ENCODE measurements at regions not wholly inside any gene's neighbourhood (a gene's known extent, or its start where the extent isn't known, plus 50 kb on each side); places are given as distances from the start of the nearest gene placed in this dataset.

DNA sequence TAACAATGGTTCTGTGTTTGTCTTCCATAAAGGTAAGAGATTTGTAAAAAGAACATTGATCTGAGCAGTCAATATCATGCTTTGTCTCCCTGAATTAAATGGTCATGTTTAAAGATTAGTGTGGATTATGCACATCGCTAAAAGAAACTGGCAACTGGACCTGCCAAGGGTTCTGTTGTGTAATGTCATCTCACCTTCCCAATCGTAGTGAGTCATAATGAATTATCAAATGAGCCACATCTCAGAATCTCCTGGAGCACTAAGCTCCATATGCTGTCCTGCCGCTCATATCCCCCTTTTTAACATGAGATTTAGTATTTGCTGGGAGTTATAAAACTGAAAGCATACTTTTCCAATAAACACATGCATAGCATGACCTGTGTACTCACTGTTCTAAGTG is 187.0 kb upstream of the OPRM1 start:
- Histone ChIP-seq H3K36me3 (ENCODE audit: control insufficient read depth in 4 of 4, insufficient read depth in 3 of 4, low read depth in 1 of 4, low read length in 3 of 4) (no peaks in the 10 kb centered on the region), H3K27me3 (ENCODE audit: control insufficient read depth in 4 of 4, insufficient read depth in 4 of 4, low read length in 3 of 4) (no peaks in the 10 kb centered on the region), H3K9me3 (ENCODE audit: control insufficient read depth in 4 of 4, low read length in 3 of 4) (no peaks in the 10 kb centered on the region), H3K4me3 (ENCODE audit: low read depth in 1 of 3, low read length in 3 of 3) (no peak overlapping the region), H3K9ac (ENCODE audit: low read depth in 1 of 2, low read length in 2 of 2) (no peak overlapping the region), H3K4me1 (ENCODE audit: control insufficient read depth in 4 of 4, insufficient read depth in 4 of 4, low read length in 3 of 4) (no peaks in the 10 kb centered on the region), H3K27ac (ENCODE audit: low read depth in 1 of 2, low read length in 2 of 2) (no peak overlapping the region)
- TF ChIP-seq EGR1 (IDR thresholded peaks at IDR 0.05; ENCODE audit: low read depth in 2 of 2) (no peak), ZBTB33 (IDR thresholded peaks at IDR 0.05) (no peak), JUND (IDR thresholded peaks at IDR 0.05) (no peak), RAD21 (IDR thresholded peaks at IDR 0.05) (no peak), NR2F2 (IDR thresholded peaks at IDR 0.05) (no peak), TAF1 (conservative IDR thresholded peaks at IDR 0.05) (no peak), HNF4A (conservative IDR thresholded peaks at IDR 0.05) (no peak), SP1 (IDR thresholded peaks at IDR 0.05) (no peak), RXRA (IDR thresholded peaks at IDR 0.05) (no peak)
- TF ChIP-seq, protein P1, sequence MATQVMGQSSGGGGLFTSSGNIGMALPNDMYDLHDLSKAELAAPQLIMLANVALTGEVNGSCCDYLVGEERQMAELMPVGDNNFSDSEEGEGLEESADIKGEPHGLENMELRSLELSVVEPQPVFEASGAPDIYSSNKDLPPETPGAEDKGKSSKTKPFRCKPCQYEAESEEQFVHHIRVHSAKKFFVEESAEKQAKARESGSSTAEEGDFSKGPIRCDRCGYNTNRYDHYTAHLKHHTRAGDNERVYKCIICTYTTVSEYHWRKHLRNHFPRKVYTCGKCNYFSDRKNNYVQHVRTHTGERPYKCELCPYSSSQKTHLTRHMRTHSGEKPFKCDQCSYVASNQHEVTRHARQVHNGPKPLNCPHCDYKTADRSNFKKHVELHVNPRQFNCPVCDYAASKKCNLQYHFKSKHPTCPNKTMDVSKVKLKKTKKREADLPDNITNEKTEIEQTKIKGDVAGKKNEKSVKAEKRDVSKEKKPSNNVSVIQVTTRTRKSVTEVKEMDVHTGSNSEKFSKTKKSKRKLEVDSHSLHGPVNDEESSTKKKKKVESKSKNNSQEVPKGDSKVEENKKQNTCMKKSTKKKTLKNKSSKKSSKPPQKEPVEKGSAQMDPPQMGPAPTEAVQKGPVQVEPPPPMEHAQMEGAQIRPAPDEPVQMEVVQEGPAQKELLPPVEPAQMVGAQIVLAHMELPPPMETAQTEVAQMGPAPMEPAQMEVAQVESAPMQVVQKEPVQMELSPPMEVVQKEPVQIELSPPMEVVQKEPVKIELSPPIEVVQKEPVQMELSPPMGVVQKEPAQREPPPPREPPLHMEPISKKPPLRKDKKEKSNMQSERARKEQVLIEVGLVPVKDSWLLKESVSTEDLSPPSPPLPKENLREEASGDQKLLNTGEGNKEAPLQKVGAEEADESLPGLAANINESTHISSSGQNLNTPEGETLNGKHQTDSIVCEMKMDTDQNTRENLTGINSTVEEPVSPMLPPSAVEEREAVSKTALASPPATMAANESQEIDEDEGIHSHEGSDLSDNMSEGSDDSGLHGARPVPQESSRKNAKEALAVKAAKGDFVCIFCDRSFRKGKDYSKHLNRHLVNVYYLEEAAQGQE (IDR thresholded peaks at IDR 0.05), result no peak
- TF ChIP-seq, protein P2, sequence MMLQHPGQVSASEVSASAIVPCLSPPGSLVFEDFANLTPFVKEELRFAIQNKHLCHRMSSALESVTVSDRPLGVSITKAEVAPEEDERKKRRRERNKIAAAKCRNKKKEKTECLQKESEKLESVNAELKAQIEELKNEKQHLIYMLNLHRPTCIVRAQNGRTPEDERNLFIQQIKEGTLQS (IDR thresholded peaks at IDR 0.05), result no peak
- 81% methylated on average over 3 of the region's 3 CpGs for WGBS
- DNase-seq (ENCODE audit: low spot score), result no peak

- no peak overlapping the region for H3K27ac ChIP-seq (ENCODE audit: low read depth in 1 of 2, low read length in 2 of 2)
- H3K4me3 ChIP-seq (ENCODE audit: low read depth in 1 of 3, low read length in 3 of 3), result no peak overlapping the region
- no peak for DNase-seq (ENCODE audit: low spot score)
- no peak for TF ChIP-seq NR2F2 (IDR thresholded peaks at IDR 0.05)
- TF ChIP-seq JUND (IDR thresholded peaks at IDR 0.05), result no peak
- TF ChIP-seq FOXA2 (IDR thresholded peaks at IDR 0.05), result no peak
- TF ChIP-seq HNF4G (IDR thresholded peaks at IDR 0.05), result no peak
- TF ChIP-seq RAD21 (IDR thresholded peaks at IDR 0.05), result no peak
- TF ChIP-seq, protein P2 (IDR thresholded peaks at IDR 0.05), result no peak
- TF ChIP-seq RXRA (IDR thresholded peaks at IDR 0.05), result no peak
- TF ChIP-seq ZBTB33 (IDR thresholded peaks at IDR 0.05), result no peak
- TF ChIP-seq GABPA (IDR thresholded peaks at IDR 0.05 in 1 of 2, conservative IDR thresholded peaks at IDR 0.05 in 1 of 2), result no peak
- TF ChIP-seq, protein P1 (IDR thresholded peaks at IDR 0.05), result no peak
- no peak for TF ChIP-seq FOXA1 (IDR thresholded peaks at IDR 0.05)
- no peak for TF ChIP-seq YY1 (IDR thresholded peaks at IDR 0.05)
- TF ChIP-seq SP1 (IDR thresholded peaks at IDR 0.05), result no peak
- TF ChIP-seq, protein P3, sequence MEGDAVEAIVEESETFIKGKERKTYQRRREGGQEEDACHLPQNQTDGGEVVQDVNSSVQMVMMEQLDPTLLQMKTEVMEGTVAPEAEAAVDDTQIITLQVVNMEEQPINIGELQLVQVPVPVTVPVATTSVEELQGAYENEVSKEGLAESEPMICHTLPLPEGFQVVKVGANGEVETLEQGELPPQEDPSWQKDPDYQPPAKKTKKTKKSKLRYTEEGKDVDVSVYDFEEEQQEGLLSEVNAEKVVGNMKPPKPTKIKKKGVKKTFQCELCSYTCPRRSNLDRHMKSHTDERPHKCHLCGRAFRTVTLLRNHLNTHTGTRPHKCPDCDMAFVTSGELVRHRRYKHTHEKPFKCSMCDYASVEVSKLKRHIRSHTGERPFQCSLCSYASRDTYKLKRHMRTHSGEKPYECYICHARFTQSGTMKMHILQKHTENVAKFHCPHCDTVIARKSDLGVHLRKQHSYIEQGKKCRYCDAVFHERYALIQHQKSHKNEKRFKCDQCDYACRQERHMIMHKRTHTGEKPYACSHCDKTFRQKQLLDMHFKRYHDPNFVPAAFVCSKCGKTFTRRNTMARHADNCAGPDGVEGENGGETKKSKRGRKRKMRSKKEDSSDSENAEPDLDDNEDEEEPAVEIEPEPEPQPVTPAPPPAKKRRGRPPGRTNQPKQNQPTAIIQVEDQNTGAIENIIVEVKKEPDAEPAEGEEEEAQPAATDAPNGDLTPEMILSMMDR (IDR thresholded peaks at IDR 0.05; ENCODE audit: low read depth, low read length, missing input control), result no peak
- H3K36me3 ChIP-seq (ENCODE audit: control insufficient read depth in 4 of 4, insufficient read depth in 3 of 4, low read depth in 1 of 4, low read length in 3 of 4), result no peaks in the 10 kb centered on the region
- no peaks in the 10 kb centered on the region for H3K9me3 ChIP-seq (ENCODE audit: control insufficient read depth in 4 of 4, low read length in 3 of 4)
- no peak overlapping the region for H3K9ac ChIP-seq (ENCODE audit: low read depth in 1 of 2, low read length in 2 of 2)
- H3K27me3 ChIP-seq (ENCODE audit: control insufficient read depth in 4 of 4, insufficient read depth in 4 of 4, low read length in 3 of 4), result no peaks in the 10 kb centered on the region
- H3K4me1 ChIP-seq (ENCODE audit: control insufficient read depth in 4 of 4, insufficient read depth in 4 of 4, low read length in 3 of 4), result no peaks in the 10 kb centered on the region
- WGBS, result 81% methylated on average over 1 of the region's 1 CpG
Measured at GRCh38 chr6:153849072-153849779, 189.8 kb upstream of the OPRM1 start.
